ENCODE measurements at regions not wholly inside any gene's neighbourhood (a gene's known extent, or its start where the extent isn't known, plus 50 kb on each side); places are given as distances from the start of the nearest gene placed in this dataset.
A peak's percentile ranks its signal among the peaks of the same experiment; 100 is the strongest.

DNA sequence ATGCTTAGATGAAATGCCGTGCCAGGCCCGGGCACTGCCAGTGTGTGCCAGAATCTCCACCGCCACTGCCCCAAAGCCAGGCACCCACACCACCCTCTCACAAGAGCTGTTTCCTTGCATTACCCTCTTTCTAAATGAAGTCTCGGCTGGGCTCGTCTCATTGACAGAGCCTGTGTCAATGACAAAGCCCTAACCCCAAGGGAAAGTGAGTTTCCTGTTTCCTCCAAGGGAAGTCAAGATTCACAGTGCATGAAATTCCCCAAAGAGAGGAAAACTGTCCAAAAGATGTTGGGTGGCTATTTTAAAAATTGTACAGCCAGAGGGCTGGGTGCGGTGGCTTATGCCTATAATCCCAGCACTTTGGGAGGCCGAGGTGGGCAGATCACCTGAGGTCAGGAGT is 75.4 kb upstream of the AKAP12 start:
- Histone ChIP-seq H3K27ac (ENCODE audit: low read depth, low read length, poor library complexity, severe bottlenecking) (no peak overlapping the region), H3K4me3 (ENCODE audit: low read depth, low read length, poor library complexity, severe bottlenecking) (no peak overlapping the region), H3K4me1 (ENCODE audit: insufficient read depth, low read length, poor library complexity, severe bottlenecking) (no peaks in the 10 kb centered on the region), H3K9me3 (ENCODE audit: low read depth, low read length, poor library complexity, severe bottlenecking) (no peaks in the 10 kb centered on the region), H3K27me3 (replicated peaks; ENCODE audit: insufficient read depth, low read depth, low read length, poor library complexity) (no peaks in the 10 kb centered on the region), H3K36me3 (ENCODE audit: insufficient read depth, low read length, poor library complexity, severe bottlenecking) (no peaks in the 10 kb centered on the region)
- ChIA-PET CTCF (no interaction called here), POLR2A (ENCODE audit: low non-redundant PET) (no interaction called here)
- intact Hi-C loops (cut with micrococcal nuclease; ENCODE audit: unreplicated experiment), result no loop called here
- no TSS peak for BruUV-seq (replicated peaks)
- TF ChIP-seq EZH2 (IDR thresholded peaks at IDR 0.05; ENCODE audit: borderline replicate concordance, low read depth, low read length, poor library complexity, severe bottlenecking), result no peak
- TF ChIP-seq, protein P1, sequence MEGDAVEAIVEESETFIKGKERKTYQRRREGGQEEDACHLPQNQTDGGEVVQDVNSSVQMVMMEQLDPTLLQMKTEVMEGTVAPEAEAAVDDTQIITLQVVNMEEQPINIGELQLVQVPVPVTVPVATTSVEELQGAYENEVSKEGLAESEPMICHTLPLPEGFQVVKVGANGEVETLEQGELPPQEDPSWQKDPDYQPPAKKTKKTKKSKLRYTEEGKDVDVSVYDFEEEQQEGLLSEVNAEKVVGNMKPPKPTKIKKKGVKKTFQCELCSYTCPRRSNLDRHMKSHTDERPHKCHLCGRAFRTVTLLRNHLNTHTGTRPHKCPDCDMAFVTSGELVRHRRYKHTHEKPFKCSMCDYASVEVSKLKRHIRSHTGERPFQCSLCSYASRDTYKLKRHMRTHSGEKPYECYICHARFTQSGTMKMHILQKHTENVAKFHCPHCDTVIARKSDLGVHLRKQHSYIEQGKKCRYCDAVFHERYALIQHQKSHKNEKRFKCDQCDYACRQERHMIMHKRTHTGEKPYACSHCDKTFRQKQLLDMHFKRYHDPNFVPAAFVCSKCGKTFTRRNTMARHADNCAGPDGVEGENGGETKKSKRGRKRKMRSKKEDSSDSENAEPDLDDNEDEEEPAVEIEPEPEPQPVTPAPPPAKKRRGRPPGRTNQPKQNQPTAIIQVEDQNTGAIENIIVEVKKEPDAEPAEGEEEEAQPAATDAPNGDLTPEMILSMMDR (conservative IDR thresholded peaks at IDR 0.05; ENCODE audit: low read depth, low read length), result no peak
- DNase-seq (ENCODE audit: low spot score), result peak; percentile 49

- Histone ChIP-seq H3K4me3 (ENCODE audit: low read depth, low read length, poor library complexity, severe bottlenecking) (no peak overlapping the region), H3K27me3 (replicated peaks; ENCODE audit: insufficient read depth, low read depth, low read length, poor library complexity) (no peaks in the 10 kb centered on the region), H3K4me1 (ENCODE audit: insufficient read depth, low read length, poor library complexity, severe bottlenecking) (no peaks in the 10 kb centered on the region), H3K27ac (ENCODE audit: low read depth, low read length, poor library complexity, severe bottlenecking) (no peak overlapping the region), H3K9me3 (ENCODE audit: low read depth, low read length, poor library complexity, severe bottlenecking) (no peaks in the 10 kb centered on the region), H3K36me3 (ENCODE audit: insufficient read depth, low read length, poor library complexity, severe bottlenecking) (no peaks in the 10 kb centered on the region)
- intact Hi-C loops (cut with micrococcal nuclease; ENCODE audit: unreplicated experiment), result no loop called here
- POLR2A ChIA-PET (ENCODE audit: low non-redundant PET), result no interaction called here
- no peak for DNase-seq (ENCODE audit: low spot score)
- CTCF ChIA-PET, result no interaction called here
- no peak for TF ChIP-seq EZH2 (IDR thresholded peaks at IDR 0.05; ENCODE audit: borderline replicate concordance, low read depth, low read length, poor library complexity, severe bottlenecking)
- TF ChIP-seq, protein P1 (conservative IDR thresholded peaks at IDR 0.05; ENCODE audit: low read depth, low read length), result no peak
- no TSS peak for BruUV-seq (replicated peaks)
These were observed 73.6 kb upstream of the AKAP12 start for GRCh38 chr6:151166180-151166579.

DNA sequence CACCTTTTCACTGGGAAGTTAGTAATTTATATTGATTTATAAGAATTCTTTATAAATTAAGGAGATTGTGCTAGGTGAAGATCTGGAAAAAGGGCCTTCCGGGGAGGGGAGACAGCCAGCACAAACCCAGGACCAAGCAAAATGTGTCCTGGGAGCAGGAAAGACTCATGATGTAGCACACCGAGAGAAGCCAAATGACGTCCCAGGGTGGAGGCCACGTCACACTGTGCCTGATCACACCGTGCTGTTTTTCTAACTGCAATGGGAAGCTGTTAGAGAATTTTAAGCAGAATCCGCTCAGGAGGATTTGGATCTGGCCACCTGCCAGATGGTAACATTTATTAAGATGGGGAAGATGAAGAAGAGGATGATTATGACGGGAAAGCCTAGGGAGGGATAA is 72.7 kb upstream of the AKAP12 start:
- no TSS peak for BruUV-seq (replicated peaks)

More for the DNA sequence above, 72.7 kb upstream of the AKAP12 start:
- Histone ChIP-seq H3K4me3 (ENCODE audit: low read depth, low read length, poor library complexity, severe bottlenecking) (no peak overlapping the region), H3K4me1 (ENCODE audit: insufficient read depth, low read length, poor library complexity, severe bottlenecking) (no peaks in the 10 kb centered on the region), H3K36me3 (ENCODE audit: insufficient read depth, low read length, poor library complexity, severe bottlenecking) (no peaks in the 10 kb centered on the region), H3K27me3 (replicated peaks; ENCODE audit: insufficient read depth, low read depth, low read length, poor library complexity) (no peaks in the 10 kb centered on the region), H3K9me3 (ENCODE audit: low read depth, low read length, poor library complexity, severe bottlenecking) (no peaks in the 10 kb centered on the region), H3K27ac (ENCODE audit: low read depth, low read length, poor library complexity, severe bottlenecking) (no peak overlapping the region)
- intact Hi-C loops (cut with micrococcal nuclease; ENCODE audit: unreplicated experiment), result no loop called here
- no peak for DNase-seq (ENCODE audit: low spot score)
- ChIA-PET CTCF (no interaction called here), POLR2A (ENCODE audit: low non-redundant PET) (no interaction called here)
- no peak for TF ChIP-seq EZH2 (IDR thresholded peaks at IDR 0.05; ENCODE audit: borderline replicate concordance, low read depth, low read length, poor library complexity, severe bottlenecking)
- TF ChIP-seq, protein P1 (conservative IDR thresholded peaks at IDR 0.05; ENCODE audit: low read depth, low read length), result no peak
